Epithelial cell of esophagus (primary cell): ENCODE measurements at regions not wholly inside any gene's neighbourhood (a gene's known extent, or its start where the extent isn't known, plus 50 kb on each side); places are given as distances from the start of the nearest gene placed in this dataset.

ENCODE experiments used
- DNase-seq: peaks from one replicate; pipeline ENCODE4 v3.0.0; 2010; ENCODE audit warnings: low read depth
- H3K4me3 ChIP-seq: 2 replicates; pipeline ENCODE4 v1.5.1; 2011; ENCODE audit warnings: mild to moderate bottlenecking, low read length, control low read depth
- TF ChIP-seq, protein P1 (sequence below): IDR thresholded peaks from 2 replicates; pipeline ENCODE4 v1.5.1; 2011; ENCODE audit warnings: low read depth, mild to moderate bottlenecking, low read length, control low read depth, inconsistent platforms; ENCODE audit not compliant: insufficient read depth; ENCODE audit errors: missing control alignments

DNA sequence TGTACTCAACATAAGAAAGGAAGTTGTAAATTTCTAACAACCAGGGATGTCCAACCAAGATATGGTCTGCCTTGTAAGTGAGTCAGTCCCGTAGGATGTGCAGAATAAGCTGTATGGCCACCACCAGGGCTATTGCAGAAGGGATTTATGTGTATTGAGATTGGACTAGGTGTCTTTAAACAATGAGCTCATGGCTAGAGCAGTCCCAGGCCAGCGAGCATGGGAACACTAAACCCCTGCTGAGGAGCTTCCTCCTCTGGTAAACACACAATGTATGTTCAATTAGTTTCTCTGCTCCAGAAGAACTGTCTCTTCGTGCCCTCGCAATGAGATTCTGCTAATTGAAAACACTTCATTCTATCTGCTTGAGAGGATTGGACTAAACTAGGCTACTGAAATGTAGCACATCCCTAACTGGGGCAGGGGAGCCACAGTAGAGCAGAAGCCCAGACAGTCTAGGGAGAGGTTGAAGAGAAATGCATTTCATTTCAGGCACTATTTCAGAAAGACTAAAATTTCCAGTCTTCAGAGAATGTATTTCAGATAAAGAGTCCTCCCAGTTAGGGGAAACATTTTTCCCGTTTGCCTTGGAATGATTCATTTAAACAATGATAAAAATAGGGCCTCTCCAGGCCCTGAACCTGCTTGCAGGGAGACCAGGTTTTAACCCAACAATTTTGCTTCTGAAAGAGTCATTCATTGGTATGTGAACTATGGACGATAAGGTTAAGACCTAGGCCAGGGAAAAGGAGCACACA lies 154.7 kb downstream of the FAM114A2 start:
- TF ChIP-seq, protein P1, sequence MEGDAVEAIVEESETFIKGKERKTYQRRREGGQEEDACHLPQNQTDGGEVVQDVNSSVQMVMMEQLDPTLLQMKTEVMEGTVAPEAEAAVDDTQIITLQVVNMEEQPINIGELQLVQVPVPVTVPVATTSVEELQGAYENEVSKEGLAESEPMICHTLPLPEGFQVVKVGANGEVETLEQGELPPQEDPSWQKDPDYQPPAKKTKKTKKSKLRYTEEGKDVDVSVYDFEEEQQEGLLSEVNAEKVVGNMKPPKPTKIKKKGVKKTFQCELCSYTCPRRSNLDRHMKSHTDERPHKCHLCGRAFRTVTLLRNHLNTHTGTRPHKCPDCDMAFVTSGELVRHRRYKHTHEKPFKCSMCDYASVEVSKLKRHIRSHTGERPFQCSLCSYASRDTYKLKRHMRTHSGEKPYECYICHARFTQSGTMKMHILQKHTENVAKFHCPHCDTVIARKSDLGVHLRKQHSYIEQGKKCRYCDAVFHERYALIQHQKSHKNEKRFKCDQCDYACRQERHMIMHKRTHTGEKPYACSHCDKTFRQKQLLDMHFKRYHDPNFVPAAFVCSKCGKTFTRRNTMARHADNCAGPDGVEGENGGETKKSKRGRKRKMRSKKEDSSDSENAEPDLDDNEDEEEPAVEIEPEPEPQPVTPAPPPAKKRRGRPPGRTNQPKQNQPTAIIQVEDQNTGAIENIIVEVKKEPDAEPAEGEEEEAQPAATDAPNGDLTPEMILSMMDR, result no peak
- H3K4me3 ChIP-seq, result no peak overlapping the region
- no peak for DNase-seq

DNA sequence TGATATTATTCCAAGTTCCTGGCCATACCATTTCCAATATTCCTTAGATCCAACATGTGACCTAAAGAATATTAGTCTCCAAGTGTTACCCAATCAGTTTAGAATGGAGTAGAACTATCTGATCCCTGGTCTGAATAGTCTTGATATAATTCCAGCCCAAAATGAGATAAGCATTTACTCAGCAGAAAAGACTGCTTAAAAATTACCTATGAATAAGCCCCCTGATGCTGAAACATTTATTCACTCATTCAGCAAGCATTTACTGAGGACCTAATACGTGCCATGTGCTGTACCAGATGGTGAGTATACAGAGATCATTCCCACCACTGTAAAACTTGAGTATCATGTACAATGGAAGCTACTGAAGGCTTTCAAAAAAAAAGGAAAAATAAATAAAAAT lies 157.0 kb downstream of the FAM114A2 start:
- TF ChIP-seq, protein P1, result no peak
- H3K4me3 ChIP-seq, result no peak overlapping the region
- DNase-seq, result no peak

DNA sequence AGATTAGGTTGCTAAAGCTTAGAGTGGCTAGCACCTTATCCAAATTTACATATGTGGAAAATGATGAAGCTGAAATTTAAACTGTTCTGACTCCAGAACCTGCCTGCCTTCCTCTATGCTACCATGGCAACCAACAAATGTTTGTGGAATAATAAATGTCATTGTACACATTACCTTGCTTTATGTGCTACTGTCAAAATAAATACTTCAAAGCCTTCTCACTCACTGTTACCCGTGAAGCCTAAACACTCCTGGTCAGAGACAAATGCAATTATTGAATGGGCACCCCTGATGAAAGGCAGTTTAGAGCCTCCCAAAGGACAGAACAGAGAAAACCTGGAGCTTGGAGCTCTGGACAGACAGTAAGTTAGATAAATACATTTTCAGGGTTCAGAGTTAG lies 158.6 kb downstream of the FAM114A2 start:
- no peak overlapping the region for H3K4me3 ChIP-seq
- DNase-seq, result no peak
- TF ChIP-seq, protein P1, result no peak

DNA sequence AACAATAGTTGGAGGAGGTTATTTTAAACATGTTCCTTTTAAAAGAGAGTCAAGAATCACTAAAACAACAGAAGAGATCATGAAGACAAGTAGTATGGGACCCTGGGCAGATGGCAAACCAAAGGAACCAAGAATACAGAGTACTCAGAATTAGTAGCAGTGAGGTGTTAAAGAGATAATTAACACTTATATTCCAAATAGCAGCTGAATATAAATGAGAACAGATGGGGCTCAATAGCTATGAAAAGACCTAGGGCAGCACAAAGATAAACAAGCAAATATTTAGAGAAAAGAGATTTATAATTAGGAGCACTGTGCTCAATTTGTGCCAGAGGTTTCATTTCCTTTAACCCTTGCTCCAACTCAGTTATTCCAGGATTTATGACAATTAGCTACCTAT lies 159.1 kb downstream of the FAM114A2 start:
- TF ChIP-seq, protein P1, result no peak
- H3K4me3 ChIP-seq, result no peak overlapping the region
- no peak for DNase-seq

DNA sequence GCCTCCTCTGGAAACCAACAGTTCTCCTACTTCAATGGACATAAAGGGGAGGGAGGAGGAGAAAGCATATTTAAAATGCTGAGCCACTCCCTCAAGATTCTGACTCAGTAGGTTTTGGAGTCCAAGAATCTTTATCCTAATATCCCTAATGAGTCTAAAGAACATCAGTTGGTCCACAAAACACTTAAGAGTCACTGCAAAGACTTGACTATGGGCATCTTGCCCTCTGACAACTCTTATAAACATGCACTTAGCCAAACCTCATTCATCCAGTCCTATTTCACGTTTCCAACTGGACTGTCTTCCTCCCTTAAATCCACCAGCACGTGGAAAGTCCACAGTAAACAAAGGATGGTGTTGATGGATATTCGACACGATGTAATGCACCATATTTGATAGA lies 172.5 kb downstream of the FAM114A2 start:
- no peak for DNase-seq
- H3K4me3 ChIP-seq, result no peak overlapping the region
- TF ChIP-seq, protein P1, result no peak

DNA sequence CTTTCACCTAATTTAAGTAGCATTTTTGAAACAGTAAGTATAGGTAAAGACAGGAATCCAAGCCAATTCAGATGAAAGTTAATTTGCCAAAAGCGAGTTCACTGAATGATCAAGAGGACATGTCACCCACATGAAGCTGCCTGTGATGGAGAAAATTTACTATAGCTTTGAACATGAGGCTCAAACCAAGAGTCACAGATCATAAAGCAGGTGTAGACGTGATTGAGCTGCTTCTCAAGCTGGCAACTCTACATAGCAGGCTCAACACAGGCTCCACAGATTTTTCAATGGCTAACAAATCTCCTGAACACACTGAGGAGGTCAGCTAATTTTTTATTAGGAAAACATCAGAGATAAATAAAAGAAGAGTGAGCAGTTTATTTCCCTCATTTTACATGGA lies 173.7 kb downstream of the FAM114A2 start:
- TF ChIP-seq, protein P1, result no peak
- H3K4me3 ChIP-seq, result no peak overlapping the region
- DNase-seq, result no peak

DNA sequence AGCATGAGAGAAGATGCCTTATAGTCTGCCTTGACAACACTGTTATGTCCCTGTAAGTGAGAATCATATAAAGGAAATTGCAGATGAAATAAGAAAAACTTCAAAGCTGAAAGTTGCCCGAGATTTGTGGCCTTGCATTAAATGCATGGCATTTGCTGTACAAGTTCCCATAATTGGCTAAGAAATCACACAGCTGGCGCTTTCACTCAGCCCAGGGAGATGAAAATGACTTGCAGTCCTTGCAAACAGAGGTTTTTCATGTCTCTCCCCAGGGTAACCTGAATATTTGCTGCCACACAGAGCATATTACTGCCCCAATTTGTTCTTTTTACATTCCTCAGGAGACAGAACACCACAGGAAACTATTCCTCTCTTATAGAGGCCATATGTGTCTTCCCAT lies 174.8 kb downstream of the FAM114A2 start:
- TF ChIP-seq, protein P1, result no peak
- H3K4me3 ChIP-seq, result no peak overlapping the region
- no peak for DNase-seq
